ENCODE measurements at regions not wholly inside any gene's neighbourhood (a gene's known extent, or its start where the extent isn't known, plus 50 kb on each side); places are given as distances from the start of the nearest gene placed in this dataset.
"Not testable (repeated sequence)": the region's sequence is repeated elsewhere in the genome, so short reads cannot be mapped to it uniquely, and the experiment has no call there.

DNA sequence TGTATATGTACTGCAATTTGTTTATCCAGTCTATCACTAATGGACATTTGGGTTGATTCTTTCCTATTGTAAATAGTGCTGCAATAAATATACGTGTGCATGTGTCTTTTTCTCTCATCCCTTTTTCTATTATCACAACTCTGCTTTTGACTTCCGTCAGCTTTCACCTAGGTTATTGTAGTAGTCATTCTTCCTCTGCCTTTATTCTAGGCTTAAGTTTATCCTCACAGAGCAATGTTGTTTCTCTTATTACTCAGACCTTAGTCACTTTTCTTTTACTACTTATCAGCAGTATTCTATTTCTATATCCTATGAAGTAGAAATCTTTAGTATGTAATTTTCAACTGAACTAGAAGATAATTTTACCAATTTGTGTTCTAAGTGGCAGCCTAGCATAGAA, 175.3 kb upstream of the SEMA3E start:
- no peak for DNase-seq

DNA sequence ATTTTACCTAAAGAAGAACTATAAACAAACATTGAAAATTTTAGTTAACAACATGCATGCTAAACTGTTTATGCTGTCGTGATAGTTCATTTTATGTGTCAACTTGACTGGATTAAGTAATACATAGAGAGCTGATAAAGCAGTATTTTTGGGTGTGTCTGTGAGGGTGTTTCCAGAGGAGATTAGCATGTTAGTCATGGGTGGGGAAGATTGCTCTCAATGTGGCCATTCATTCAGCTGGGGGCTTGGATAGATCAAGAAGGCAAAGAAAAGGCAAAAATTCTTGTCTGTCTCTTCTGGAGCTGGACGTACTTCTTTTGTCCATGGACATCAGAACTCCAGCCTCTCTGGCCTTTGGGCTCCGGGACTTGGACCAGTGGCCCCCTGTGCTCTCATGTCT, 172.9 kb upstream of the SEMA3E start:
- DNase-seq, result no peak

DNA sequence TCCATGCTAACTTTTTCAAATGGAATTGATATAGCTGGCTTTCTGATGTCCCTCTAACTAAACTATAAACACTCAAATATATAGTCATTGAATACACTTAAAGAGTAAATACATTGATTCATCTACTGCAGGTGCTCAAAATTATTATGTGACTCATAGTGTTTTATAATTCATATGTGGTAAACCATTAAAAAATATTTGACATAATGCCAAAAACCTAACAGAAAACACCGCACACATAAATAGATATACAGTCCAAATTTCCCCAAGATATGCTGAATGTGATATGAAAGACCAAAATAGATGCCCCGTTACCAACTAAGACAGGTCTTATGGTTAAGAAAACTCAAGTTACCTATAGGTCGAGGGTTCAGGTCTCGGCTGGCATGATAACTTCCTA, 171.7 kb upstream of the SEMA3E start:
- DNase-seq, result no peak

DNA sequence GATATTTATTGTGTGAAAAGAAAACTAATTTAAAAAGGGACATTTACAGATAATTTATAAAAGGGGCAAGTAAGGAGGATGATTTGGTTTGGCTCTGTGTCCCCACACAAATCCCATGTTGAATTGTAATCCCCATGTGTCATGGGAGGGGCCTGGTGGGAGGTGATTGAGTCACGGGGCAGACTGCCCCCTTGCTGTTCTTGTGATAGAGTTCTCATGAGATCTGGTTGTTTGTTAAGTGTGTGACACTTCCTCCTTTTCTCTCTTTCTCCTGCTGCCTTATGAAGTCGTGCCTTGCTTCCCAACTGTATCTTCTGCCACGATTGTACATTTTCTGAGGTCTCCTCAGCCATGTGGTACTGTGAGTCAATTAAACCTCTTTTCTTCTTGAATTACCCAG, 171.0 kb upstream of the SEMA3E start:
- no peak for DNase-seq

DNA sequence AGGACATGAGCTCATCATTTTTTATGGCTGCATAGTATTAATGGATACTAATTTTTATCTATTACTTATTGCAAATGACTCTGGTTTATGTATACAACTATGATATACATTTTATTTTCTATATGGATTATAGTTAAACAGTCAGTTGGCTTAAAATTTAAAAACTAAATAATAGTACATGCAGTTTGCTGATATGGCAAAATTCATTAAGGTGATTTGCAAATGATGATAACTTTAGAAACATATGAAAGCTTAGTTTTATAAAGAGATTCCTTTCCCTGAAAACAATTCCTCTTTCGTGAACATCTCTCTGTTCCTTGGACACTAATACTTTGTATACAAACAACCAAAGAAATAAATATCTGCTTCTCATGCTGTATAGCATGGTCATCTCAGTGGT, 165.5 kb upstream of the SEMA3E start:
- no peak for DNase-seq

- not testable (repeated sequence) for DNase-seq
Measured at GRCh38 chr7:83812563-83812962, 163.6 kb upstream of the SEMA3E start.

DNA sequence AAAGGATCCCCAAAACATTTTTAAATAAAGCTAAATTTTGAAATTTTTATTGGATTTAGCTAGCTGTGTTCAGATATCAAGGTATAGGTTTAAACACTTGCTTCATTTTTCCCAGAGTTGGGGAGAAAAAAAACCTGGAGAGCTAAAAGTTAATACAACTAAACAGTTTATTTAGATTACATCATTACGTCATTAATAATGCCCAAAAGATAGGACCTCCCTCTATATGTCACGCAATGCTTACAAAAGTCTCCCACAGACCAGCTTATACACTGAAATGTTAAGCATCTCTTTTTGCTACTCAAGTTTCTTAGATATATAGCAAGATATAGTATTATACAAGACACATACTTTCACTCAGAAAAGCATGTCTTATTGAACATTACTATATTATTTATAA, 160.0 kb upstream of the SEMA3E start:
- DNase-seq, result no peak

DNA sequence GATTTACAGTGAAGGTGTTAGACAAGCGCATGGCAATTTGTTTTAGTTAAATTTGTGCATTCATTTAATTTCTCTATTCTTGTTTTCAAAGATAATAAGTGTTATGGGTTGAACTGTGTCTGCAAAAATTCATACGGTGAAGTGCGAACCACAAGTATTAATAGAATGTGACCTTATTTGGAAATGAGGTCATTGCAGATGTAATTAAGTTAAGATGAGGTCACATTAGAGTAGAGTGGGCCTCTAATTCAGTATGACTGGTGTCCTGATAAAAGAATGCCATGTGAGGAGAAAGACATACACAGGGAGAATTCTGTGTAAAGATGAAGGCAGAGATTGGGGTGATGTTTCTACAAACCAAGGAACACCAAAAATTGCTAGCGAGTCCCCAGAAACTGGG, 158.8 kb upstream of the SEMA3E start:
- no peak for DNase-seq

GRCh38 chr7:83806538-83806937, 157.6 kb upstream of the SEMA3E start:
- DNase-seq, result no peak

DNA sequence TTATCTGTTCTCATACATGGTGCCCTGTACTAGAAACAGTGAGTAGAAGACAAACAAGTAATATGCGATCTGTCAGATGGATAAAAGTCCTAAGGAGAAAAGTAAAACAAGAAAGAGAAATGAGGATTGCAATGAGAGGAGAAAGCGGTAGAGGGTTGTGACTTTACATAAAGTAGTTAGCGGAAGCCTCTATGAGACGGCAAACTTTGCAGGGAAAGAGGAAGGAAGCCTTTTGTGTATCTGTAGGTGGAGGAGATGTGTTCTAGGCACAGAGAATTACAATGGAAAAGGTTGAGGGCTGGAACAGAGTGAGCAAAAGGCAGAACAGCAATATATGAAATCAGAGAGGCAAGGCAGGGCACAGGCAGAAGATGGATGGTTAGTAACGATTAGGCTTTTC, 150.4 kb upstream of the SEMA3E start:
- DNase-seq, result no peak

DNA sequence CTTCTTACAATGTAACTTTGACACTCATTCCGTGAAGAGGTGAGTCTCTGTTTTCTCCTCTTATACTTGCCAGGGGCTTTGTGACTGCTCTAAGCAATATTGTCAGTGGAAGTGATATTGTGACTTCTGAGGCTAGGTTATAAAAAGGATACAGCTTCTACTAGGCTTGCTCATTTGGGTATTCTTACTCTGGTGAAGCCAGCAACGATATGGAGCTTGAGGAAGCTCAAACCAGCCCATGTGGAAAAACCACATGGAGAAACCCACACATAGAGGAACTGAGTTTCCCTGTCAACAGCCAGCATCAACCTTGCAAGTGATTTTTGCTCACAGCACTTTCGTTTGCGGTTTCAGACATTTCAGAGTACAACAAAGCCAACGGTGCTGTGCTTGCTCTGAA, 149.6 kb upstream of the SEMA3E start:
- no peak for DNase-seq

GRCh38 chr7:83796760-83797159, 147.8 kb upstream of the SEMA3E start:
- DNase-seq, result no peak

GRCh38 chr7:83794829-83795228, 145.9 kb upstream of the SEMA3E start:
- no peak for DNase-seq

DNA sequence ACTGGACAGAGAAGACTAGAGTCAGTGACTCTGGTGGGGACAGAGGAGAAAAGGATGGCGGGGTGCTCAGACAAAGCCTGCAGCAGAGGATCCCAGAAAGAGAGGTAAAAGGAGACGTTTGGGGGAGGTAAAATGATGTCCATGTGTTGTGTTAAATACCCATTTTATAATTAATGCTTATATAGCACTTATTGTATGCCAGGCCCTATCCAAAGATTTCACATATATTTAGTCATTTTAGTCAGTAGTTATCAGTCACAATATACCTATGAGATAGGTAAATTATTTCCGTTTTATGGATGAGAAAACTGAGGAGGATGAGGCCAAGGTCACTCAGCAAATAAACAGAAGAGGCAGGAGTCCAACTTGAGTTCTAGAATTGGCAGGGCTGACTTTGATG, 144.6 kb upstream of the SEMA3E start:
- no peak for DNase-seq

- no peak for DNase-seq
Measured at GRCh38 chr7:83791737-83792136, 142.8 kb upstream of the SEMA3E start.

GRCh38 chr7:83786858-83787257, 137.9 kb upstream of the SEMA3E start:
- DNase-seq, result no peak

DNA sequence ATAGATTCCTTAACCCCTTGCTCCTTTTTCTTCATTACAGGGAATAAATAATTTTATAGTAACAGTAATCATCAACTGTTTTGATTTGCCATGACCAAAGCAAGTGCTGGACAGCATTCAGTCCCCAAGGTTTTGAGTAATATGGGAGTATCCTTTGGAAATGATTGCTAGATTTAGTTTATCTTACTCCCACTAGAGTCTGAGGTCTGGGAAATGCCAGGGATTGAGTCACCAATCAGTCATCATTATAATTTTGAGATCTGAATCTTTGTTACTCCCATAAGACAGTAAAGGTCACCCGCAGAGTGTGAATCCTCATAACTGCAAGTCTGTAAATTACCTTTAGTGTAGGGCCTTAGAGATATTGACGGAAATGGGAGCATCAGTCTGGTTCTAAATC, 133.7 kb upstream of the SEMA3E start:
- DNase-seq, result peak; percentile 2

DNA sequence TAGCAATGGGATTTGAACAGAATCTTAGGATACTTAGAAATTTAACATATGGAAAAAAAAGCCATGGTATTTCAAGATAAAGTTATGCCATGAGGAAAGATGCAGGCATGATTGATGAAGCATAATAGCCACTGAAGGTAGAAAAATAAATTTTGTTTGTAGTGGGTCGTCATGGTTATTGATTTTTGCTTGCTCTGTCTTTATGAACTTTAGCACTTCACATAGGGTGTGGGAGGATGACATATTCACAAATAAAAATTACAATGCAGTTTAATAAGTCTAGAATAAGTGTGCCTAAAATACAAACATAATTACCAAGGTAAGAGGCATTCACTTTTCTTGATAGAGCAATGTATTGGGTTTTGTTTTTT, 129.1 kb upstream of the SEMA3E start:
- no peak for DNase-seq

- no peak for DNase-seq
Measured at GRCh38 chr7:83777406-83778072, 128.6 kb upstream of the SEMA3E start.

DNA sequence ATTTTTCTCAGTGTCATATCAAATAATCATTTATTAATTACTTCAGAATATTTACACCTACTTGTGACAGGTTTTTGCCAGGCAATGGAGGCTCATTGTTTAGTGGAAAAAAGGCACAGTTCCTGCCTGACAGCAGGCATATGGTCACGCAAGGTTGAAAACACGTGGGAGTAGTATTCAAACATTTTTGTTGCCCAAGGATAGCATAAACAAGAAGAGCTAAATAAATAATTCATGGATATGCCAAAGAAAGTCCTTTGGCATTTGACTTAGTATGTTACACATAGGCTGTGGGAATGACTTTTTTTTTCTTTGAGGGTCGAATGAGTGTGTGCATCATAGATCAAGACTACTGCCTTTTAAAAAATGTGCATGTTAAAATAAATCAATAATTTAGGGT, 120.5 kb upstream of the SEMA3E start:
- no peak for DNase-seq

DNA sequence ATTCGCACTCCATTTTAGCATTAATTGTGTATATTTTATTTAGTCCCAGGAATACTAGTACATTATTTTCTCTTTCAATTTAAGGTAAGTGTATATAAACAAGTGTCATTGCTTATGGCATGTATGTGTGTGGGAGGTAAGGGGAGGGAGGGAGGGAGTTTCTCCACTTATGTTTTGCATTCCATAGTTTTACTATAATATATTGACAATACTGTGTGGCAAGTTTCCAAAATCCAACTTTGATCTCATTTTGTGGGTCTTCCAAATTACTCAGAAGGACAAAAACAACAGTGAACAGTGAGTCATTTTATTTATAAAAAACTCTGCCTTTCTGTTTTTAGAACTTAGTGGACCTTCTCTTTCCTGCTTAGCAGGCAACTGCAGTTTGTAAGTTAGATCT, 102.3 kb upstream of the SEMA3E start:
- DNase-seq, result no peak

GRCh38 chr7:83749495-83749894, 100.6 kb upstream of the SEMA3E start:
- no peak for DNase-seq

- DNase-seq, result no peak
Measured at GRCh38 chr7:83739527-83739926, 90.6 kb upstream of the SEMA3E start.

DNA sequence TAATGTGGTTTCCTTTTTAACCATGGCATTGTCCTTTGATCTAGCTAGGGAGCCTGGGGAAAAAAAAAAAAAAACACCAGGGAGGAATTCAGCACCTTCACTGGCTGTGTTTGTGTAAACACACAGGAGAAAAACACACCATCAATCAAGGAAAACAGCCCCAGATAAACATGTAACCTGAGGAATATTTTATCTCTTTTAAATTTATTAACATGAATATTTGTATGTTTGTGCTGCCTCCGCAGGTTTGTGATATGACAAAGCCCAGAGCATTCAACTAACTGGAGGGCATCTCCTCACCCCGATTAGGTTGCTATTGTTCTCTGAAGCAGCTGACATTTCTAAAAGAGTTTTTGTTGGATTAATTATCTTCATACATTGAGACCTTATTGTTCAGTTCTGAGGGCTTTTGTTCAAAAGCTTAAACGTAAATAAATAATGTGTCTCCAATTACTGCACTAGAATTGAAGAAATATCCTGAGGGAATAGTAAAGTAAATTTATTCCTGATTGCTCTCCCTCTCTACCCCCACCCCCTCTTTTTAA, 89.4 kb upstream of the SEMA3E start:
- no peak for DNase-seq

DNA sequence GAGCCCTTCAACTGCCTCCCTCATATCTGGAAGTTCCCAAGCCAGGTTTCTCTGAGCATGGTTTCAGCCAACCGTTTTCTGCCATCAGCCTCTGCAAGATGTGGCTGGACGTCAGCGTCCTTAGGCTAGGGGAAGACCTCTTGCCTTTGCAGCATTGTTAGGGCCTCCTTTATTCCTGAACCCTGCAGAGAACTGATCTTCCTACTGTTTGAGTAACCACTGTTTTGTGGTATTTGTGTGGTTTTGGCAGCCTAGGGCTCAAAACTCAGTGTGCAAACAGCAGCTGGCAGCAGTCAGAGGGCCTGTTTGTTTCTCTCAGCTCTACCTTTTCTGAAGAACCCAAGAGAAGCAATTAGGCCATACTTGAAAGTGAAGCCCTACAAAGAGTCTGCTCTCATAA, 83.4 kb upstream of the SEMA3E start:
- DNase-seq, result no peak

GRCh38 chr7:83731154-83731553, 82.2 kb upstream of the SEMA3E start:
- no peak for DNase-seq

All from T1000 (cell line).